ENCODE measurements at regions not wholly inside any gene's neighbourhood (a gene's known extent, or its start where the extent isn't known, plus 50 kb on each side); places are given as distances from the start of the nearest gene placed in this dataset.
A peak's percentile ranks its signal among the peaks of the same experiment; 100 is the strongest.

GRCh38 chr21:41663805-41664788 is 102.8 kb downstream of the RIPK4 start:
- peak; percentile 80 for DNase-seq (ENCODE audit: low spot score)
- Histone ChIP-seq H3K4me2 (ENCODE audit: low read depth, low read length) (peak overlapping the region; percentile 68), H2AFZ (ENCODE audit: low read length) (no peak overlapping the region), H3K4me3 (replicated peaks in 1 of 3; ENCODE audit: insufficient read depth in 1 of 3, low read depth in 2 of 3, low read length in 3 of 3) (peak overlapping the region in 2 of 3 experiments; percentile 4 to 60; a peak in 2 of 6 replicates), H3K9me3 (ENCODE audit: low read length) (no peaks in the 10 kb centered on the region), H3K27me3 (ENCODE audit: control insufficient read depth in 1 of 2, insufficient read depth in 2 of 2, low read length in 2 of 2) (peaks cover 2 to 37% of the 10 kb centered on the region in 2 experiments; a peak in 4 of 5 replicates), H3K27ac (ENCODE audit: extremely low read length, insufficient read depth, low read length) (no peak overlapping the region), H4K20me1 (ENCODE audit: insufficient read depth, low read length) (no peaks in the 10 kb centered on the region), H3K9ac (ENCODE audit: insufficient read depth, low read depth, low read length) (no peak overlapping the region), H3K79me2 (ENCODE audit: insufficient read depth, low read length) (no peaks in the 10 kb centered on the region), H3K4me1 (ENCODE audit: insufficient read depth, low read length) (peaks cover 24% of the 10 kb centered on the region), H3K36me3 (replicated peaks in 1 of 2; ENCODE audit: control insufficient read depth in 1 of 2, insufficient read depth in 2 of 2, low read length in 2 of 2) (no peaks in the 10 kb centered on the region)
- in situ Hi-C loops (cut with HindIII; ENCODE audit: extremely low pct_ligation_motif_present, low pct_unique_long_range_greater_than_20kb): no loop called here
- peak; percentile 85 for FAIRE-seq
- ChIA-PET POLR2A (interaction anchor here (1.0 to 1.7 kb wide), 4 partner anchors 14 to 105 kb away, joined by 3 to 13 read pairs (median 4); no protein-coding TSS in a partner anchor), CTCF (ENCODE audit: low intra/inter-chr PET ratio, low total read pairs) (interaction anchor here (2.3 kb wide), 1 partner anchor 114 kb away, joined by 7 read pairs; no protein-coding TSS in a partner anchor)
- no TSS peak for BruUV-seq (replicated peaks)
- intact Hi-C loops (cut with micrococcal nuclease; ENCODE audit: unreplicated experiment): loop anchor here (2.0 kb wide), 1 partner anchor 153 kb away; no protein-coding TSS in a partner anchor
- 20% methylated on average over 15 of the region's 21 CpGs for WGBS (ENCODE audit: low lambda C conversion rate)
- peak; percentile 87 for ATAC-seq
- TF ChIP-seq MBNL3 (CRISPR knock-in tag; conservative IDR thresholded peaks at IDR 0.05) (no peak), ZNF276 (CRISPR knock-in tag; IDR thresholded peaks at IDR 0.05; ENCODE audit: low read depth) (no peak), ZFP36L2 (CRISPR knock-in tag; IDR thresholded peaks at IDR 0.05) (no peak), ESRRA (CRISPR knock-in tag; IDR thresholded peaks at IDR 0.05; ENCODE audit: low read depth) (no peak), BRF2 (CRISPR knock-in tag; IDR thresholded peaks at IDR 0.05) (no peak), ZBTB34 (CRISPR knock-in tag; IDR thresholded peaks at IDR 0.05) (no peak), MTF2 (CRISPR knock-in tag; IDR thresholded peaks at IDR 0.05; ENCODE audit: borderline replicate concordance) (no peak), ZNF724P (CRISPR knock-in tag; IDR thresholded peaks at IDR 0.05; ENCODE audit: borderline replicate concordance) (no peak), NR2F6 (IDR thresholded peaks at IDR 0.05) (peak; percentile 61; the same call in 1 of the 2 replicates), NR2F6 (CRISPR knock-in tag; IDR thresholded peaks at IDR 0.05) (peak; percentile 83), POLR2AphosphoS5 (IDR thresholded peaks at IDR 0.05; ENCODE audit: low read depth, low read length) (no peak), ZBTB10 (CRISPR knock-in tag; IDR thresholded peaks at IDR 0.05; ENCODE audit: borderline replicate concordance) (no peak), ZBTB2 (CRISPR knock-in tag; IDR thresholded peaks at IDR 0.05; ENCODE audit: low read depth) (no peak), MXI1 (IDR thresholded peaks at IDR 0.05; ENCODE audit: borderline replicate concordance, low read depth, low read length) (peak; percentile 37; the same call in 1 of the 3 replicates)

Data from HepG2 (cell line).